HTR-8/SVneo (cell line): ENCODE measurements at regions not wholly inside any gene's neighbourhood (a gene's known extent, or its start where the extent isn't known, plus 50 kb on each side); places are given as distances from the start of the nearest gene placed in this dataset.

Source experiments
- DNase-seq: peaks from one replicate; pipeline ENCODE4 v3.0.0; 2011; ENCODE audit warnings: low spot score, mixed read lengths; ENCODE audit not compliant: insufficient read length
- FAIRE-seq: peaks from 2 replicates; lab custom pipeline; 2011; peaks lifted over from hg19 to GRCh38; lab: Jason Lieb, UNC

DNA sequence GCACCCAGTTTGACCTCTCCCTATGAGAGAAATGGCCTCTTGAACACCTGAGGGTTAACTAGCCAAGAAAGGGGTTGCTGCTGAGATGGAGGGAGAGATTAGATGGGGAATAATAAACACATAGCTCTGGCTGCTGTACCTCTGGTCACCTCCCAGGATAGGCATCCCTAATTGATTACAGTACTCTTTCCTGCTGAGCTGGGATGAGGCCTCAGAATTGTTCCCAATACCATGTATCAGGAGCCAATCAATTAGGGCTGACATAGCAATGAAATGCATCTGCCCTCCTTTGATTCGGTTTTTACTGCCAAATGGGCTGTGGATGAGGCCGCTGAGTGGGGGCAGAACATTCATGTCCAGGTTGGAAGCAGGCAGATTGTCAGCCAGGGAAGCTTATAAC is 339.4 kb upstream of the SLCO3A1 start:
- DNase-seq (no peak), FAIRE-seq (no peak)

- DNase-seq (no peak), FAIRE-seq (no peak)
Observed at GRCh38 chr15:91515188-91515754, 338.2 kb upstream of the SLCO3A1 start.

DNA sequence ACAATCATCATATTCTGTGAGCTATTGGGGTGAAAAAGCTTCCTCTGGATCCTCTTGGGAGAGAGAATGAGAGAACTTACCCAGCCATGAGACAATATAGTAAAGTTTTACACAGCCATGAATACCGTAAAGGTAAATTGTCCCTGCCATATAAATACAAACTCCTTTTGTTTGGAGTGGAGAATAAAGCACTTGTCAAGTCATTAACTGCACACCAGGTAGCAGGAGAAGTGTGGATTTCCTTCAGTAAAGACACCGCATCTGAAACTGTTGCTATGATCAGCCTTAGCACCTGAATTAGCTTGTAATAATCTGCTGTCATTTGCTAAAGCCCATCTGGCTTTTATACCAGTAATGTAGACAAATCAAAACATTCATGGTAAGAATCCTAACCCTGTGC is 336.6 kb upstream of the SLCO3A1 start:
- DNase-seq (no peak), FAIRE-seq (no peak)

DNA sequence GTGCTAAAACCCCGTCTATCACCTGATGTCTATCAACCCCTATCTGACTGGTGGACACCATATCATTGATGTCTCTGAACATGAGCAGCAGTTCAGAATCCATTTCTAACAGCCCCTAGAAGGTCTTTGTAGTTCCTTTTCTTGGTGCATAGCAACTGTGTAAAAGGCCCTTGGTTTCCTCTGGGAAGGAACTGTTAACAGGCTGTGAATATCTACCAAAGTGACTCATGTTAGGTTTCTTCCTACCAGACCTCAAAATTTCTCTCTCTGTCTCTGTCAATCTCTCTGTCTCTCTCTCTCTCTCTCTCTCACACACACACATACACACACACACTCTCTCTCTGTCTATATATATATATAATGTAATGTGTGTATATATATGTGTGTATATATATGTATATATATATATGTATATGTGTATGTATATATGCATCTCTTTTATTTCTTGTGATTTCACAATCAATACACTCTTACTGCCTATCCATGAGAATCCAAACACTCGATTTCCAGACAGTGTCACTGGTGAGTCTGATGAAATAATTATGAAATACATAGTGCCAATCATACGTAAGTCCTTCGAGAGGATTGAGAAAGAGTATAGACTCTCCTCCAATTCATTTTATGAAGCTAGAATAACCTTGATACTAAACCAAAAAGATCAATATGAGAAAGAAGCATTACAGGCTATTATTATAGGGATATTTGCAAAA is 335.9 kb upstream of the SLCO3A1 start:
- DNase-seq, result no peak
- no peak for FAIRE-seq

- FAIRE-seq (no peak), DNase-seq (no peak)
Observed at GRCh38 chr15:91520850-91521249, 332.7 kb upstream of the SLCO3A1 start.

GRCh38 chr15:91521548-91521947 is 332.0 kb upstream of the SLCO3A1 start:
- no peak for FAIRE-seq
- no peak for DNase-seq

- no peak for FAIRE-seq
Observed at GRCh38 chr15:91521996-91522395, 331.5 kb upstream of the SLCO3A1 start.

GRCh38 chr15:91522605-91523332 is 330.7 kb upstream of the SLCO3A1 start:
- DNase-seq, result no peak
- no peak for FAIRE-seq

More at GRCh38 chr15:91521996-91522395, 331.5 kb upstream of the SLCO3A1 start:
- DNase-seq, result no peak

DNA sequence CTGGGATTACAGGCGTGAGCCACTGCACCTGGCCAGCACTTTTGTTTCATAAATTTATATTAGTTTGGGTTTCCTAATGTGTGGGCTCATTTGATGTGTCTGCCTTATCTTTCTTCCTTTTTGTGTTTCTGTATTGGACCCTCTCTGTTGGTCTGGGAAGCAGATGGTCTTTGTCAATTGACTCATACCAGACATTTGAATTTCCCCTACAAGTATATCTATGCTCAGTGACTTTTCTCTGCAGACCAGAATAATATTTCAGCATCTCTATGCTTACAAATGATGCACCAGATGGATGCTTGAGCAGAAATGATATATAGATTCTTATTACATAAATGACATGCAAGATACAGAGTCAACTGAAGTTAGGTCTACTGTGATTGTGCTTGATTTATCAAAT is 329.9 kb upstream of the SLCO3A1 start:
- DNase-seq, result no peak
- no peak for FAIRE-seq

DNA sequence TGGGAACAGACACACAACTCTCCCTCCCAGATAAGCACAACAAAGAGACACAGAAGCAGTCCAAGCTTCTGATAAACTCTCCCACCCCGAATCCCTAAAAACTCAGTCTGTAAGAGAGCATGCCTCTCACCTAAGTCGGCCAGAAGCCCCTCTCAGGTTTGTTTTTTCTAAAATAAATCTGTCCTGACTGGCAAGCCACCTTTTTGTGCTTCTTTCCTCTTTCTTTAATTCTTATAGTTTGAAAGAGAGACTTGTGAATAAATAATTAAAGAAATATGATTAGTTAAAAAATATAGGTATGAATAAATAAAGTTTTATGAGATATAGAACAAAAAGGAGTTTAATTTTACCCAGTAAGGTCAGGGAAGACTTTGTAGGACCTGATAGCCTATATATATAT is 329.0 kb upstream of the SLCO3A1 start:
- FAIRE-seq, result no peak
- no peak for DNase-seq

- no peak for FAIRE-seq
- no peak for DNase-seq
Observed at GRCh38 chr15:91525751-91526150, 327.8 kb upstream of the SLCO3A1 start.

DNA sequence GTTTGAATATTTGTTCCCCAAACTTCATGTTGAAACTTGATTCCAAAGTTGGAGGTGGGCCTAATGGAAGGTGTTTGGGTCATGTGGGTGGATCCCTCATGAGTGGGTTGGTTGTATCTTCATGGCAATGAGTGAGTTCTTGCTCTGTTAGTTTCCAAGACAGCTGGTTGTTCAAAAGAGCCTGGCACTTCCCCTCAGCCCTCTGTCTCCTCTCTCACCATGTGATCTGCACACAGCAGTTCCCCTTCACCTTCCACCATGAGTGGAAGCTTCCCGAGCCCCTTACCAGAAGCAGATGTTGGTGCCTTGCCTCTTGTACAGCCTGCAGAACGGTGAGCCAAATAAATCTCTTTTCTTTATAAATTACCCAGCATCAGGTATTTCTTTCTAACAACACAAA is 327.1 kb upstream of the SLCO3A1 start:
- DNase-seq (no peak), FAIRE-seq (no peak)

DNA sequence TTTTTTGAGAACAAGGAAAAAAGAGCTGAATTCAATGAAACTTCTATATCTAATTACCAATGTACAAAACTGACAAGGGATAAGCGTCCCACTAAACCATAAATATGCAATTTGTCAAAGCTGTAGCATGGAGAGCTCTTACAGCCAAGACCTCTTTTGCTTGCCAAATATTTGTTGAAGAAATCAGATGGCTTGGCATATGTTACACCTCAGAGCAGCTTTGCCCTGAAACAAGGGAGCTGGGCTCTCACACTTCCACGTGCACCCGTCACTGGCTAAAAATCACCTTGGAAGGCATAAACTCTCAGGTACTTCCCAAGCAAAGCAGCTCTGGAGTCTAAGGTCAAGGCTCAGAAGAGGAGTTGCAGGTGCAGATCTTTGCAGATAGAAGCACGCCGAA is 324.7 kb upstream of the SLCO3A1 start:
- no peak for FAIRE-seq
- no peak for DNase-seq

DNA sequence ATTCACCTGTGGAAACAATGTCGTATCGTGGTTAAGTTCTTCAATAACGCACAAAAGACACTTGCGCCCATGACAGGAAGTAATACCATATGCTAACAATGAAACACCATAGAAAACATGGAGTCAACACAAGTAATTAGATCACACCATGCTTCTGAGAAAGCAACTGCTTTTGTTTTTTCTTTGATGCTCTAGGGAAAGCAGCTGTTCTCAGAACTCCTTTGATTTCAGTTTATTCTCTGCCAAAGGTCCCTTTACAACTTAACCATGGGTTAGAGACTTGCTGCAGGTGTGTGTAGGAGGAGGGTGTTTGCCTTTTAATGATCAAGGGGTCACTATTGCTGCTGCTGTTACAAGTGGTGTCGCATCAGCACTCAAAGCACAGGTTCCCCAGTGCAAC is 324.0 kb upstream of the SLCO3A1 start:
- no peak for FAIRE-seq
- DNase-seq, result no peak

GRCh38 chr15:91530279-91530678 is 323.2 kb upstream of the SLCO3A1 start:
- FAIRE-seq (no peak), DNase-seq (no peak)

DNA sequence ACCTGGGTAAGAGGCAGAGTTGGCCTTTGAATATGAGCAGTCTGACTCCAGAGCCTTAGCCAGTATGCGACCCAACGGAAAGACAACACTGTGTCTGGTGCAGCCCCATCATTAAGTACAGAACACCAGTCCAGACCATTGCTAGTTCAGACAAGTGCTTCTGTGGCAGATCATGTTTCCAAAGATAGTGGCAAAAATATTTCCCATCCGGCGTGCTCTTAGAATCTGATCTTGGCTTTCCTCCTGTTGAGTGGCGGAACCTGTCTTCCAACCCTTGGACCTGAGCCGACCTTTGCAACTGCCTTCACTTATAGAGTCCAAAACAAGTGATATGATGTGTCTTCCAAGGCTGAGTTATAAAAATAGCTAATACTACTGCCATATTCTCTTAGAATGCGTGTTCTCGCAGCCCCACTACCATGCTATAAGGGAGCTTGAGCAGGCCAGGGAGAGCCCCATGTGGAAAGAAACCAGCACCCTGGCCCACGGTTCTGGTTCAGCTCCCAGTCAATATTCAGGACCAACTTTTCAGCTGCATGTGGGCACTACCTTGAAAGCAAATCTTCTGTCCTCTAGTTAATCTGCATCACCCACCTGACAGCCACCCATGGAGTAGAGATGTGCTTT is 322.4 kb upstream of the SLCO3A1 start:
- FAIRE-seq, result no peak

DNA sequence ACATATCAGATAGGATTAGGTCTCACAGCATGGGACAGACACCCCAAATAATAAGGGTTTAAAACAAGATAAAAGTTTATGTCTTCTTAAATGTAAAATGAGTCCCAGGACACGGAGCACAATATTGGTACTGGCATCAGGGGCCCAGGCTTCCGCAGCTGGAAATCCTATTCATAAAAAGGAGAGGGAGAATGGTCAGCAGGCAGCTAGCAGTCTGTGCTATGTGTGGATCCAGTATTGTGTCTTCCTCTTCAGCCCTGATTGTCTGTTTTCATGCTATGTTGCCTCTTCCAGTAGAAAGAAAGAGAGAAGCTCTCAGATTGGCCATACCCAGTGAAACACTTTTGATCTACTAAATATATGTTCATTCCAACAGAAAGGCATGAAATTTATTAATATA is 319.3 kb upstream of the SLCO3A1 start:
- DNase-seq, result no peak
- no peak for FAIRE-seq

More for the DNA sequence above, 322.4 kb upstream of the SLCO3A1 start:
- DNase-seq, result no peak

DNA sequence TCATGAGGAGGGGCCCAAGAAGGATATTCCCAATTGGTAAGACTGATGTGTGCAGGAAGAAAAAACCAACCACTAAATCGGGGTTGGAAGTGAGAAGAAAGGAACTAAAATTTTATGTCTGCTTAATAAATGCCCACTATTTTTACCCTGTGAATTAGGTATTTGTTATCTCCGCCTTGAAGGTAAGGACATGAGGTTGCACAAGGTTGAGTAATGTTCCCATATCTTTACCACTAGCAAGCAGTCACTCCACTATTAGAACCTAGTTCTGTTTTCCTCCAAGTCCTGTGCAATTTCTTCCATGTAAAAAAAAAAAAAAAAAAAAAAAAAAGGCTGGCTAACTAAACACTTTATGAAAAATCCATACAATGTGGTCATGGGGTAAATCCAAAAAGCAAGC is 318.5 kb upstream of the SLCO3A1 start:
- FAIRE-seq, result no peak

GRCh38 chr15:91535856-91536500 is 317.5 kb upstream of the SLCO3A1 start:
- FAIRE-seq, result no peak

More for the DNA sequence above, 318.5 kb upstream of the SLCO3A1 start:
- no peak for DNase-seq

DNA sequence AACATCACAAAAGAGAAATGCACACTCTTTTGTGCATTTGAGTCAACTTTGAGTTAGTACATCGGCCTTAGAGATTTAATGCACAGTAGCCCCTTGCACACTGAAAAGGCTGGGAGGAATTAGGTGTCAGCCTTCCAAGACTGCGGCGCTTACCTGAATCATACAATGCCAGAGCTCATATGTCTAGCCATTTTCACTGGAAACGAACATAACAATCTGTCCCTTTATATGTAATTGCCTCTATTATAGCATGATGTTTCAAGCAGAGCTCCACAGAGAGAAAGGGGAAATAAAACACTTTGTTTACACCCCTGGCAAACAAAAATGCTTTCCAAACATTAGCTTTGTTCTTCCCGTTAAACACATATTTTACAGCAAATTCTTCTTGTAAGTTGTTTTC is 315.7 kb upstream of the SLCO3A1 start:
- no peak for FAIRE-seq
- DNase-seq, result no peak

More at GRCh38 chr15:91535856-91536500, 317.5 kb upstream of the SLCO3A1 start:
- no peak for DNase-seq
